Liver (tissue), 7 donors: ENCODE measurements at regions not wholly inside any gene's neighbourhood (a gene's known extent, or its start where the extent isn't known, plus 50 kb on each side); places are given as distances from the start of the nearest gene placed in this dataset.

Source experiments
- DNase-seq: peaks from one replicate; pipeline ENCODE4 v3.0.0-alpha.2; 2017; ENCODE audit warnings: low spot score
- H3K27ac ChIP-seq, 2 donors: one replicate each; pipeline ENCODE4 v1.7.0; 2013; ENCODE audit warnings: inconsistent platforms in 2 of 2, low read length in 2 of 2, control low read depth in 1 of 2, low read depth in 1 of 2, mild to moderate bottlenecking in 1 of 2
- H3K27me3 ChIP-seq, 4 donors: one replicate each; pipeline versions ENCODE4 v1.6.1 to v1.7.0; 2013; ENCODE audit warnings: low read length in 3 of 4, inconsistent platforms in 1 of 4, mild to moderate bottlenecking in 1 of 4, moderate library complexity in 1 of 4; ENCODE audit not compliant: control insufficient read depth in 4 of 4, insufficient read depth in 4 of 4
- H3K36me3 ChIP-seq, 4 donors: one replicate each; pipeline versions ENCODE4 v1.6.1 to v1.7.0; 2013; ENCODE audit warnings: low read length in 3 of 4, mild to moderate bottlenecking in 3 of 4, low read depth in 1 of 4, moderate library complexity in 1 of 4; ENCODE audit not compliant: control insufficient read depth in 4 of 4, insufficient read depth in 3 of 4
- H3K4me1 ChIP-seq, 4 donors: one replicate each; pipeline versions ENCODE4 v1.6.1 to v1.7.0; 2013; ENCODE audit warnings: low read length in 3 of 4, mild to moderate bottlenecking in 3 of 4, moderate library complexity in 1 of 4; ENCODE audit not compliant: control insufficient read depth in 4 of 4, insufficient read depth in 4 of 4
- H3K4me3 ChIP-seq, 3 donors: one replicate each; pipeline versions ENCODE4 v1.6.1 to v1.7.0; 2013; ENCODE audit warnings: low read length in 3 of 3, control low read depth in 1 of 3, low read depth in 1 of 3, mild to moderate bottlenecking in 1 of 3
- H3K9ac ChIP-seq, 2 donors: one replicate each; pipeline ENCODE4 v1.7.0; 2013; ENCODE audit warnings: low read length in 2 of 2, mild to moderate bottlenecking in 2 of 2, moderate library complexity in 2 of 2, control low read depth in 1 of 2, low read depth in 1 of 2
- H3K9me3 ChIP-seq, 4 donors: one replicate each; pipeline versions ENCODE4 v1.6.1 to v1.7.0; 2013; ENCODE audit warnings: low read length in 3 of 4; ENCODE audit not compliant: control insufficient read depth in 4 of 4
- ATF3 ChIP-seq: IDR thresholded peaks from 2 replicates; pipeline ENCODE4 v1.6.1; 2016; ENCODE audit warnings: antibody characterized with exemption
- EGR1 ChIP-seq, 2 donors: IDR thresholded peaks; 2 replicates each; pipeline ENCODE4 v1.6.1; 2016 to 2018; ENCODE audit warnings: antibody characterized with exemption in 2 of 2, low read depth in 2 of 2
- FOXA1 ChIP-seq: IDR thresholded peaks from 2 replicates; pipeline ENCODE4 v1.6.1; 2016; ENCODE audit warnings: antibody characterized with exemption
- FOXA2 ChIP-seq: IDR thresholded peaks from 2 replicates; pipeline ENCODE4 v1.6.1; 2016; ENCODE audit warnings: antibody characterized with exemption
- GABPA ChIP-seq, 2 donors: IDR thresholded peaks in 1 of 2; conservative IDR thresholded peaks in 1 of 2; 2 replicates each; pipeline ENCODE4 v1.6.1; 2016; ENCODE audit warnings: antibody characterized with exemption in 2 of 2, mild to moderate bottlenecking in 1 of 2, moderate library complexity in 1 of 2
- HNF4A ChIP-seq, 2 donors: conservative IDR thresholded peaks; 2 replicates each; pipeline ENCODE4 v1.6.1; 2016; ENCODE audit warnings: antibody characterized with exemption in 2 of 2, mild to moderate bottlenecking in 2 of 2
- HNF4G ChIP-seq: IDR thresholded peaks from 2 replicates; pipeline ENCODE4 v1.6.1; 2016; ENCODE audit warnings: antibody characterized with exemption
- JUND ChIP-seq, 2 donors: IDR thresholded peaks; 2 replicates each; pipeline ENCODE4 v1.6.1; 2016; ENCODE audit warnings: antibody characterized with exemption in 2 of 2
- MAX ChIP-seq: IDR thresholded peaks from 2 replicates; pipeline ENCODE4 v1.6.1; 2016; ENCODE audit warnings: antibody characterized with exemption
- NR2F2 ChIP-seq: IDR thresholded peaks from 2 replicates; pipeline ENCODE4 v1.6.1; 2016; ENCODE audit warnings: antibody characterized with exemption
- REST ChIP-seq: IDR thresholded peaks from 2 replicates; pipeline ENCODE4 v1.6.1; 2016; ENCODE audit warnings: antibody characterized with exemption, mild to moderate bottlenecking
- RXRA ChIP-seq, 2 donors: IDR thresholded peaks; 2 replicates each; pipeline ENCODE4 v1.6.1; 2017 to 2018; ENCODE audit warnings: antibody characterized with exemption in 2 of 2, mild to moderate bottlenecking in 1 of 2
- SP1 ChIP-seq: IDR thresholded peaks from 2 replicates; pipeline ENCODE4 v1.6.1; 2018; ENCODE audit warnings: antibody characterized with exemption, mild to moderate bottlenecking
- TAF1 ChIP-seq: conservative IDR thresholded peaks from 2 replicates; pipeline ENCODE4 v1.6.1; 2016; ENCODE audit warnings: antibody characterized with exemption, mild to moderate bottlenecking
- ZBTB33 ChIP-seq: IDR thresholded peaks from 2 replicates; pipeline ENCODE4 v1.6.1; 2016; ENCODE audit warnings: antibody characterized with exemption
- WGBS: extraction: QIAGEN DNeasy Blood & Tissue Kit; methylation state at CpG from one replicate; pipeline ENCODE4 v1.1.7; 2013; 5-methylcytosine and 5-hydroxymethylcytosine counted together
- donor health status: healthy.
- donor health status: healthy.
- donor health status: healthy.
- donor health status: healthy.

- TF ChIP-seq REST: no peak
- no peak for TF ChIP-seq HNF4G
- TF ChIP-seq GABPA (IDR thresholded peaks at IDR 0.05 in 1 of 2, conservative IDR thresholded peaks at IDR 0.05 in 1 of 2): no peak
- no peak for TF ChIP-seq MAX
- no peak for TF ChIP-seq SP1
- no peak for TF ChIP-seq TAF1
- TF ChIP-seq FOXA2: no peak
- no peak for TF ChIP-seq JUND (IDR thresholded peaks at IDR 0.05)
- no peak for TF ChIP-seq RXRA (IDR thresholded peaks at IDR 0.05)
Measured at GRCh38 chr3:6228958-6229683, 631.8 kb upstream of the GRM7 start (continued).

- whole genome bisulfite sequencing: 88% methylated on average over 6 of the region's 6 CpGs
- H3K9ac ChIP-seq: no peak overlapping the region
- no peak for DNase-seq
- H3K9me3 ChIP-seq: no peaks in the 10 kb centered on the region
- no peak overlapping the region for H3K4me3 ChIP-seq
- TF ChIP-seq EGR1 (IDR thresholded peaks at IDR 0.05; ENCODE audit: low read depth in 2 of 2) (no peak), MAX (no peak), ZBTB33 (no peak), FOXA1 (no peak), JUND (IDR thresholded peaks at IDR 0.05) (no peak)
- no peak overlapping the region for H3K27ac ChIP-seq
- H3K4me1 ChIP-seq: no peaks in the 10 kb centered on the region
- no peaks in the 10 kb centered on the region for H3K36me3 ChIP-seq
- H3K27me3 ChIP-seq: no peaks in the 10 kb centered on the region
Measured at GRCh38 chr3:6229778-6230410, 631.0 kb upstream of the GRM7 start.

GRCh38 chr3:6242104-6242503 is 618.8 kb upstream of the GRM7 start:
- H3K9me3 ChIP-seq: peaks cover 2 to 5% (median 4%) of the 10 kb centered on the region in 4 donors
- H3K4me3 ChIP-seq: no peak overlapping the region
- H3K4me1 ChIP-seq: no peaks in the 10 kb centered on the region
- no peak overlapping the region for H3K9ac ChIP-seq
- WGBS: 77% methylated on average over 4 of the region's 4 CpGs
- H3K36me3 ChIP-seq: no peaks in the 10 kb centered on the region
- H3K27me3 ChIP-seq: peaks cover 0 to 3% (median 0%) of the 10 kb centered on the region in 4 donors
- no peak overlapping the region for H3K27ac ChIP-seq
- no peak for DNase-seq
- TF ChIP-seq NR2F2 (no peak), HNF4A (conservative IDR thresholded peaks at IDR 0.05) (no peak), EGR1 (IDR thresholded peaks at IDR 0.05; ENCODE audit: low read depth in 2 of 2) (no peak), JUND (IDR thresholded peaks at IDR 0.05) (no peak), TAF1 (no peak), ZBTB33 (no peak), MAX (no peak), REST (no peak), HNF4G (no peak), ATF3 (no peak), FOXA1 (no peak)
